GM19023 (cell line): ENCODE measurements at regions not wholly inside any gene's neighbourhood (a gene's known extent, or its start where the extent isn't known, plus 50 kb on each side); places are given as distances from the start of the nearest gene placed in this dataset.
A peak's percentile ranks its signal among the peaks of the same experiment; 100 is the strongest.
"Not testable (repeated sequence)": the region's sequence is repeated elsewhere in the genome, so short reads cannot be mapped to it uniquely, and the experiment has no call there.

Source experiments
- ATAC-seq: cut with Tn5 transposase; IDR thresholded peaks from one replicate; pipeline ENCODE4 v1.9.1; 2021; ENCODE audit warnings: mild to moderate bottlenecking, moderate library complexity; ENCODE audit not compliant: unreplicated experiment

GRCh38 chr4:106530024-106530361 is 161.4 kb upstream of the GIMD1 start:
- ATAC-seq: no peak

GRCh38 chr4:106529348-106530023 is 160.9 kb upstream of the GIMD1 start:
- no peak for ATAC-seq

GRCh38 chr4:106527316-106527715 is 158.7 kb upstream of the GIMD1 start:
- ATAC-seq: no peak

- ATAC-seq: not testable (repeated sequence)
Measured at GRCh38 chr4:106525425-106525824, 156.8 kb upstream of the GIMD1 start.

GRCh38 chr4:106524772-106525171 is 156.2 kb upstream of the GIMD1 start:
- not testable (repeated sequence) for ATAC-seq

- no peak for ATAC-seq
Measured at GRCh38 chr4:106522839-106523238, 154.3 kb upstream of the GIMD1 start.

GRCh38 chr4:106512706-106513105 is 144.1 kb upstream of the GIMD1 start:
- no peak for ATAC-seq

GRCh38 chr4:106507440-106507839 is 138.9 kb upstream of the GIMD1 start:
- no peak for ATAC-seq

GRCh38 chr4:106503116-106504050 is 134.8 kb upstream of the GIMD1 start:
- no peak for ATAC-seq

- peak; percentile 79 for ATAC-seq
Measured at GRCh38 chr4:106502106-106502699, 133.6 kb upstream of the GIMD1 start.

- ATAC-seq: no peak
Measured at GRCh38 chr4:106497271-106497670, 128.7 kb upstream of the GIMD1 start.

- ATAC-seq: no peak
Measured at GRCh38 chr4:106496061-106496460, 127.5 kb upstream of the GIMD1 start.

GRCh38 chr4:106495476-106495875 is 126.9 kb upstream of the GIMD1 start:
- ATAC-seq: no peak

- ATAC-seq: no peak
Measured at GRCh38 chr4:106494066-106494465, 125.5 kb upstream of the GIMD1 start.

GRCh38 chr4:106493086-106493485 is 124.5 kb upstream of the GIMD1 start:
- ATAC-seq: no peak

- no peak for ATAC-seq
Measured at GRCh38 chr4:106486533-106486932, 118.0 kb upstream of the GIMD1 start.

GRCh38 chr4:106481801-106482200 is 113.2 kb upstream of the GIMD1 start:
- no peak for ATAC-seq

- no peak for ATAC-seq
Measured at GRCh38 chr4:106478152-106478551, 109.6 kb upstream of the GIMD1 start.

- ATAC-seq: no peak
Measured at GRCh38 chr4:106476741-106477140, 108.2 kb upstream of the GIMD1 start.

GRCh38 chr4:106473515-106473914 is 104.9 kb upstream of the GIMD1 start:
- ATAC-seq: no peak

GRCh38 chr4:106471151-106471550 is 102.6 kb upstream of the GIMD1 start:
- no peak for ATAC-seq

- ATAC-seq: no peak
Measured at GRCh38 chr4:106463622-106464021, 95.0 kb upstream of the GIMD1 start.
